ENCODE measurements at regions not wholly inside any gene's neighbourhood (a gene's known extent, or its start where the extent isn't known, plus 50 kb on each side); places are given as distances from the start of the nearest gene placed in this dataset.

DNA sequence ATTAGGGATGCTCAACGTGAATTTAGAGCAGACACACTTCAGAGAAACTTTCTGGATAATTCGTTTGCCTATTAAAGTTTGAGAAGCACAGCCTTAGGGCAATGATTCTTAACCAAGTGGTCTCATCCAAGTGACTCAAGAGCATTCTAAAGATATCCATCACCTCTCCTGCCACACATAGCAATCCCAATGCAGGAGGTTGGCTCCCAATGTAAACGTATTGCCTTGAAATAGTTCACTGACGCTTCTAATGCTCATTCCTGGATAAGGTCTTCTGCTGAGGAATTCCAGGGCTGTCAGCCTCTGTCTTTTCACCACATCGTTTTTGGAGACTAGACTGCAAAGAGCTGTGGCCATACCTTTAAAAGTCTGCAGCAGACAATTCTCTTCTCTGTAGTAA is 279.8 kb upstream of the DACH1 start:
- Histone ChIP-seq H3K27ac (no peak overlapping the region), H3K27me3 (ENCODE audit: insufficient read depth, low read depth) (no peaks in the 10 kb centered on the region), H3K4me3 (IDR thresholded peaks at IDR 0.05; ENCODE audit: insufficient read depth, low read depth, low read length) (no peak overlapping the region), H3K36me3 (ENCODE audit: insufficient read depth) (no peaks in the 10 kb centered on the region), H4K20me1 (ENCODE audit: insufficient read depth) (no peaks in the 10 kb centered on the region), H3K79me2 (ENCODE audit: insufficient read depth, low read depth) (no peaks in the 10 kb centered on the region), H3K4me2 (no peak overlapping the region), H3K9ac (no peak overlapping the region), H2AFZ (ENCODE audit: low read depth) (no peak overlapping the region), H3K4me1 (ENCODE audit: low read depth, poor library complexity, severe bottlenecking) (no peaks in the 10 kb centered on the region)
- TF ChIP-seq, protein P1, sequence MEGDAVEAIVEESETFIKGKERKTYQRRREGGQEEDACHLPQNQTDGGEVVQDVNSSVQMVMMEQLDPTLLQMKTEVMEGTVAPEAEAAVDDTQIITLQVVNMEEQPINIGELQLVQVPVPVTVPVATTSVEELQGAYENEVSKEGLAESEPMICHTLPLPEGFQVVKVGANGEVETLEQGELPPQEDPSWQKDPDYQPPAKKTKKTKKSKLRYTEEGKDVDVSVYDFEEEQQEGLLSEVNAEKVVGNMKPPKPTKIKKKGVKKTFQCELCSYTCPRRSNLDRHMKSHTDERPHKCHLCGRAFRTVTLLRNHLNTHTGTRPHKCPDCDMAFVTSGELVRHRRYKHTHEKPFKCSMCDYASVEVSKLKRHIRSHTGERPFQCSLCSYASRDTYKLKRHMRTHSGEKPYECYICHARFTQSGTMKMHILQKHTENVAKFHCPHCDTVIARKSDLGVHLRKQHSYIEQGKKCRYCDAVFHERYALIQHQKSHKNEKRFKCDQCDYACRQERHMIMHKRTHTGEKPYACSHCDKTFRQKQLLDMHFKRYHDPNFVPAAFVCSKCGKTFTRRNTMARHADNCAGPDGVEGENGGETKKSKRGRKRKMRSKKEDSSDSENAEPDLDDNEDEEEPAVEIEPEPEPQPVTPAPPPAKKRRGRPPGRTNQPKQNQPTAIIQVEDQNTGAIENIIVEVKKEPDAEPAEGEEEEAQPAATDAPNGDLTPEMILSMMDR (conservative IDR thresholded peaks at IDR 0.05; ENCODE audit: low read depth, low read length), result no peak

GRCh38 chr13:72145383-72145782 is 278.4 kb upstream of the DACH1 start:
- no peak overlapping the region for H3K4me2 ChIP-seq
- no peaks in the 10 kb centered on the region for H4K20me1 ChIP-seq (ENCODE audit: insufficient read depth)
- TF ChIP-seq, protein P1 (conservative IDR thresholded peaks at IDR 0.05; ENCODE audit: low read depth, low read length), result no peak
- no peak overlapping the region for H3K4me3 ChIP-seq (IDR thresholded peaks at IDR 0.05; ENCODE audit: insufficient read depth, low read depth, low read length)
- H3K27me3 ChIP-seq (ENCODE audit: insufficient read depth, low read depth), result no peaks in the 10 kb centered on the region
- H3K27ac ChIP-seq, result no peak overlapping the region
- H3K9ac ChIP-seq, result no peak overlapping the region
- H2AFZ ChIP-seq (ENCODE audit: low read depth), result no peak overlapping the region
- no peaks in the 10 kb centered on the region for H3K79me2 ChIP-seq (ENCODE audit: insufficient read depth, low read depth)
- H3K36me3 ChIP-seq (ENCODE audit: insufficient read depth), result no peaks in the 10 kb centered on the region
- H3K4me1 ChIP-seq (ENCODE audit: low read depth, poor library complexity, severe bottlenecking), result no peaks in the 10 kb centered on the region

DNA sequence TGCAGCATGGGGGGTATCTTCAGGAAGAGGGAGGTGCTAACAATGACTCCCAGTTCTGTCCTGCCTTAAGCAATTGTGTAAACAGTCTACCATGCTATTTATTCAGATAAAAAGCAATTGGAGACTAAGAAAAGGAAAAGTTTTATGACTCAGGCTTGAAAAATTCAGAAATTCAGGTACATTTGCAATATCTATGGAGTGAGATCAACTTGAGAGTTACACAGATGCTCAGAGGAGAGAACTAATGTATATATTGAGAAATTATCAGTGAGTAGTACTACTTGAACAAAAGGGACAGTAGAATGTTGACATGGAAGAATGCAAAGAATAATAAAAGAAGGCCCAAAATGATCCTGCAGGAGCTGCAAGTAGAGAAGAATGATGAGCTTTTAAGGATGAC is 277.6 kb upstream of the DACH1 start:
- Histone ChIP-seq H3K9ac (no peak overlapping the region), H3K27ac (no peak overlapping the region), H3K4me1 (ENCODE audit: low read depth, poor library complexity, severe bottlenecking) (no peaks in the 10 kb centered on the region), H3K36me3 (ENCODE audit: insufficient read depth) (no peaks in the 10 kb centered on the region), H4K20me1 (ENCODE audit: insufficient read depth) (no peaks in the 10 kb centered on the region), H3K79me2 (ENCODE audit: insufficient read depth, low read depth) (no peaks in the 10 kb centered on the region), H3K4me3 (IDR thresholded peaks at IDR 0.05; ENCODE audit: insufficient read depth, low read depth, low read length) (no peak overlapping the region), H3K4me2 (no peak overlapping the region), H3K27me3 (ENCODE audit: insufficient read depth, low read depth) (no peaks in the 10 kb centered on the region), H2AFZ (ENCODE audit: low read depth) (no peak overlapping the region)
- TF ChIP-seq, protein P1 (conservative IDR thresholded peaks at IDR 0.05; ENCODE audit: low read depth, low read length), result no peak

DNA sequence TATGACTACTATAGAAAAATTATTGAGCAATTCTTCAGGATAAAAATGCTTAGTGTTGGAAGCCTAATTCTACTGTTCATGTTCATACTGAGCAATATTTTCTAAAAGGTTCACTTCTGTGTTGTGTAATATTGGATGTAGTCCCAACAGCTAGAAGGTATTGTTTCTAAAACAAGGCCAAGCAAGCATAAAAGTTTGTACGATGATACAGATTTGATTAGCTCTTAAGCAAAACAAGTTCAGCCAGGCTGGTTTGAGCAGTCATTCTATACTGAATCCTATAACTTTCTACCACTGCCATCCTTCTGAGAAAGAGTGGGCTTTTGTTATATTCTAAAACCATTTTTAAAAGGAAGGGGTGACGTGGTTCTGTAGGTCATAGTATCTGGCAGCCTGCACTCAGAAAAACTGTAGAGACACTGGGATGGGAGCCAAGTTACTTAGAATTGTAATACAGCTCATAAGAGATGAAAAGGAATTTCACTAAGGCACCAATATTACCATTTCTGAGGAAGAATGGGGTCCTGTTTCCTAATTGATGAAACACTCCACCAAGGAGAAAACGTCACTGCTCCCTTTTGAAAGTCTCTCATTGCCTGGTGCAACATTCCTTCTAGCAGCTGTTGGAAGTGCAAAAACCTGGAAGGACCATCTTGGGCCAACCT is 275.0 kb upstream of the DACH1 start:
- no peaks in the 10 kb centered on the region for H3K36me3 ChIP-seq (ENCODE audit: insufficient read depth)

More for the DNA sequence above, 275.0 kb upstream of the DACH1 start:
- Histone ChIP-seq H2AFZ (ENCODE audit: low read depth) (no peak overlapping the region), H4K20me1 (ENCODE audit: insufficient read depth) (no peaks in the 10 kb centered on the region), H3K4me1 (ENCODE audit: low read depth, poor library complexity, severe bottlenecking) (no peaks in the 10 kb centered on the region), H3K4me3 (IDR thresholded peaks at IDR 0.05; ENCODE audit: insufficient read depth, low read depth, low read length) (no peak overlapping the region), H3K27ac (no peak overlapping the region), H3K79me2 (ENCODE audit: insufficient read depth, low read depth) (no peaks in the 10 kb centered on the region), H3K27me3 (ENCODE audit: insufficient read depth, low read depth) (no peaks in the 10 kb centered on the region), H3K9ac (no peak overlapping the region), H3K4me2 (no peak overlapping the region)
- TF ChIP-seq, protein P1 (conservative IDR thresholded peaks at IDR 0.05; ENCODE audit: low read depth, low read length), result no peak
